ENCODE measurements at regions not wholly inside any gene's neighbourhood (a gene's known extent, or its start where the extent isn't known, plus 50 kb on each side); places are given as distances from the start of the nearest gene placed in this dataset.

DNA sequence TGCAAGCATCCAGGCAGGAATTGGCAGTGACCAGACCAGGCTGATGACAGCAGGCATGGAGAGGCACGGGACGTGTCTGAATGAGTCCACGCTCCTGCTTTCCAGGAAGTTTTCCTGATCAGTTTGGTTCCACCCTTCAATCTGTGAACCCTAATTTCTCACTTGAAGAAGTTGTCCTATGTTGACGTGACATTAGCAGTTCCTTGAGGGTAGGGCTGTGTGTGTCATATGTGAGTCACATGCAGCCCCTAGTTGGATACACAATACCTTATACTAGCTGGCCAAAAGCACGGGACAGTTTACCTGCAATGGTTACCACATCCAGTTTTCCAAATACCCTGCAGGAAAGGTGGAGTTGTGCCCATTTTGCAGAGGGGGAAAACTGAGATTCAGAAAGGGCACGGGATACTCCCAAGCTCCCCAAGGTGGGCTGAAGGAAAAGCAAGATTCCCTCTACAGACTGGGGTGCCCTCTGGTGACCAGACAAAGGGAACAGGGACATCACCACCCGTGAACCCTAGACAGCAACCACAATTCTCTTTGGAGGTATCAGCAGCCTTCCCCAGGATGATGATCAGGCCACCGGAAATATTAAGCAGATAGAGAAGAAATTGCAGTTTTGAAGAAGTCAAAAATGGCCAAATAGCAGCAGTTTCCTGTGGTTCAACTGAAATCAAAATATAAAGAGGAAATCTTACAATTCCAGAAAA, 194.5 kb downstream of the PHETA1 start:
- Histone ChIP-seq H3K4me3 (ENCODE audit: low read depth, low read length) (no peak overlapping the region), H3K27ac (ENCODE audit: low read depth, low read length) (no peak overlapping the region), H3K36me3 (ENCODE audit: insufficient read depth, low read length) (no peaks in the 10 kb centered on the region), H3K79me2 (ENCODE audit: control insufficient read depth, insufficient read depth, low read length, unreplicated experiment) (no peaks in the 10 kb centered on the region), H3K4me1 (ENCODE audit: control insufficient read depth, insufficient read depth, low read length, unreplicated experiment) (no peaks in the 10 kb centered on the region), H3K27me3 (ENCODE audit: insufficient read depth, low read length) (peaks cover 93% of the 10 kb centered on the region), H2AFZ (ENCODE audit: low read length, unreplicated experiment) (no peak overlapping the region)

DNA sequence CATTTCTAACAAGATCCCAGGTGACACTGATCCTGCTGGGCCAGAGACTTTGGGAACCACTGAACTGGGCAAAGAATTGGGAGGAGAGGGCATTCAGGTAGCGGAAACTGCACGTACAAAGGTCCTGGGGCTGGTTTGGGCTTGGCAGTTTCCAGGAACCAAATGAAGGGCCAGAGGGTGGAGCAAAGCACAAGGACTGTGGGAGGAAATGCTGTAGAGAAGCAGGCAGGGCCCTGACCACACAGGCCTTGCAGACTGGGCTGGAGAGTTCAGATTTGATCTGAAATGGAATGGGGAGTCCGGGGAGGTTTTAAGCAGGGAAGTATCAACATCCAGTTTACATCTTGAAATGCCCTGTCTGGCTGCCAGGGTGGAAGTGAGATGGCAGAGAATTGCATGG, 195.1 kb downstream of the PHETA1 start:
- Histone ChIP-seq H3K27ac (ENCODE audit: low read depth, low read length) (no peak overlapping the region), H3K36me3 (ENCODE audit: insufficient read depth, low read length) (no peaks in the 10 kb centered on the region), H3K4me3 (ENCODE audit: low read depth, low read length) (no peak overlapping the region), H3K79me2 (ENCODE audit: control insufficient read depth, insufficient read depth, low read length, unreplicated experiment) (no peaks in the 10 kb centered on the region), H3K4me1 (ENCODE audit: control insufficient read depth, insufficient read depth, low read length, unreplicated experiment) (no peaks in the 10 kb centered on the region), H3K27me3 (ENCODE audit: insufficient read depth, low read length) (peaks cover 94% of the 10 kb centered on the region), H2AFZ (ENCODE audit: low read length, unreplicated experiment) (no peak overlapping the region)

DNA sequence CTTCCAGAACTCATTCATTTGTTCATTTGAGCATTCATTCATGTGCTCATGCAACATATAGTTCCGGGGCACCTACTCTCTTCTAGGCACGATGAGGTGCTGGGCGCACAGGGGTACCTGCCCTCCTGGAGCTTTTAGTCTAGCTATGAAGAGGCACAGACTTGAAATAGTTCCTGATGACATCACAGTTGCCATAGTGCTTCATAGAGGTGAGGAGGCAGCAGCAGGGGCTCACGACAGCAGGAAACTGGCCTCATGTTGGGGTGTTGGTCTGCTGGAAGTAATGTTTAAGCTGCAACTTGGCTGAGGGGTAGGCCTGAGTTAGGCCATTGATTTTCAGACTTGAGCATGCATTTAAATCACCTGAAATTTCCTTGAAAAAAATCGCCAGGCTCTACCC, 195.5 kb downstream of the PHETA1 start:
- H3K36me3 ChIP-seq (ENCODE audit: insufficient read depth, low read length) = no peaks in the 10 kb centered on the region
- no peaks in the 10 kb centered on the region for H3K4me1 ChIP-seq (ENCODE audit: control insufficient read depth, insufficient read depth, low read length, unreplicated experiment)
- no peak overlapping the region for H3K27ac ChIP-seq (ENCODE audit: low read depth, low read length)
- H3K27me3 ChIP-seq (ENCODE audit: insufficient read depth, low read length) = peaks cover 94% of the 10 kb centered on the region
- H3K4me3 ChIP-seq (ENCODE audit: low read depth, low read length) = no peak overlapping the region
- H3K79me2 ChIP-seq (ENCODE audit: control insufficient read depth, insufficient read depth, low read length, unreplicated experiment) = no peaks in the 10 kb centered on the region
- H2AFZ ChIP-seq (ENCODE audit: low read length, unreplicated experiment) = no peak overlapping the region

DNA sequence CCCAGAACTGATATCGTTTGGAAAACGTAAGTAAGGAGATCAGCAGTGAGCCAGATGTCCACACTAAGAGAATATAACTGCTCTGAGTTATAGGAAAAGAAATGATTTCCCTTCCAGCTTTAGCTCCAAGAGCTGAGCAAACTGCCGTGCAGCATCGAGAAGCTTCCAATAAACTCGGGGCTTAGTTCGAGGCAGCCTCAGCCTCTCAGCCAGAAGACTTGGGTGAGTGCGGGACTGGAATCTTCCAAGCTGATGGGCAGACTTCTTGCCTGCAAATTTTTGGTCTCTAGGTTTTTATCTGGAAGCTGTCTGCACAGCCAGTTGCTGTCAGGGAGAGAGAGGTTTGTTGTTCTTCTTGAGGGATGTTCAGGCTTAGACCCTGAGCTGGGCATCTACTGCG, 196.1 kb downstream of the PHETA1 start:
- H3K4me1 ChIP-seq (ENCODE audit: control insufficient read depth, insufficient read depth, low read length, unreplicated experiment) = no peaks in the 10 kb centered on the region
- H3K4me3 ChIP-seq (ENCODE audit: low read depth, low read length) = no peak overlapping the region
- no peak overlapping the region for H3K27ac ChIP-seq (ENCODE audit: low read depth, low read length)
- H2AFZ ChIP-seq (ENCODE audit: low read length, unreplicated experiment) = no peak overlapping the region
- H3K36me3 ChIP-seq (ENCODE audit: insufficient read depth, low read length) = no peaks in the 10 kb centered on the region
- H3K27me3 ChIP-seq (ENCODE audit: insufficient read depth, low read length) = peaks cover 94% of the 10 kb centered on the region
- no peaks in the 10 kb centered on the region for H3K79me2 ChIP-seq (ENCODE audit: control insufficient read depth, insufficient read depth, low read length, unreplicated experiment)

DNA sequence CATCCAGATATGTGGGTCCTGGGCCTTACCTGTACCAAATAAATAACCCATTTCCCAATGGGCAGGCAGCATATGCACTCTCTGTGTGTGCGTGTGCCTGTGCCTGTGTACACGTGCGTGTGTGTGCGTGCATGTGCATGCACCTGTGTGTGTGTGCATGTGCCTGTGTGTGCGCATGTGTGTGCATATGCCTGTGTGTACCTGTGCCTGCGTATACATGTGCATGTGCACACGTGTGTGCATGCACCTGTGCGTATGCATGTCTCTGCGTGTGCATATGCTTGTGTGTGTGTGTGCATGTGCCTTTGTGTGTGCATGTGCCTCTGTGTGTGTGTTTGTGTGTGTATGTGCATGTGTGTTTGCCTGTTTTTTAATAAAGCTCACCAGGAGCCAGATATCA, 197.1 kb downstream of the PHETA1 start:
- Histone ChIP-seq H3K27ac (ENCODE audit: low read depth, low read length) (no peak overlapping the region), H3K4me1 (ENCODE audit: control insufficient read depth, insufficient read depth, low read length, unreplicated experiment) (no peaks in the 10 kb centered on the region), H3K36me3 (ENCODE audit: insufficient read depth, low read length) (no peaks in the 10 kb centered on the region), H3K4me3 (ENCODE audit: low read depth, low read length) (no peak overlapping the region), H2AFZ (ENCODE audit: low read length, unreplicated experiment) (no peak overlapping the region), H3K27me3 (ENCODE audit: insufficient read depth, low read length) (peaks cover 94% of the 10 kb centered on the region), H3K79me2 (ENCODE audit: control insufficient read depth, insufficient read depth, low read length, unreplicated experiment) (no peaks in the 10 kb centered on the region)

DNA sequence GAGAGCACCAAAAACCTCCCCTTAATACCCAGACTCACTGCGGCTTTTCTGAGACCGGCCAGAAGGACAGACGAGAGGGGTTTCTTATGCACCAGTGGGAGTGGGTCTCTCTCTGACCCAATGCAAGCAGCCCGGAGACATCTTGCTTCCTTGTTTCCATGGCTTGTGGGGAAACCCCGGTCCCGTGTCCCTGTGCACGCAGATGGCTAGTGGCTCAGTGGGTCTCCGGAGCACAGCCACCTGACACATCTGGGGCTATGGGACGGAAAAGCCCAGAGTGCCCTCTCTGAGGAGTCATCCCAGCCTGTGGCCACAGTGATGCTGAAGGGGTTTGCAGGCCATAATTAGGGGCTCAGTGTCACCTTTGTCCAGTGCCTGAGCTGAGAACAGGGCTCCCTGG, 197.6 kb downstream of the PHETA1 start:
- Histone ChIP-seq H3K27me3 (ENCODE audit: insufficient read depth, low read length) (peaks cover 94% of the 10 kb centered on the region), H2AFZ (ENCODE audit: low read length, unreplicated experiment) (no peak overlapping the region), H3K79me2 (ENCODE audit: control insufficient read depth, insufficient read depth, low read length, unreplicated experiment) (no peaks in the 10 kb centered on the region), H3K36me3 (ENCODE audit: insufficient read depth, low read length) (no peaks in the 10 kb centered on the region), H3K4me3 (ENCODE audit: low read depth, low read length) (no peak overlapping the region), H3K4me1 (ENCODE audit: control insufficient read depth, insufficient read depth, low read length, unreplicated experiment) (no peaks in the 10 kb centered on the region), H3K27ac (ENCODE audit: low read depth, low read length) (no peak overlapping the region)

DNA sequence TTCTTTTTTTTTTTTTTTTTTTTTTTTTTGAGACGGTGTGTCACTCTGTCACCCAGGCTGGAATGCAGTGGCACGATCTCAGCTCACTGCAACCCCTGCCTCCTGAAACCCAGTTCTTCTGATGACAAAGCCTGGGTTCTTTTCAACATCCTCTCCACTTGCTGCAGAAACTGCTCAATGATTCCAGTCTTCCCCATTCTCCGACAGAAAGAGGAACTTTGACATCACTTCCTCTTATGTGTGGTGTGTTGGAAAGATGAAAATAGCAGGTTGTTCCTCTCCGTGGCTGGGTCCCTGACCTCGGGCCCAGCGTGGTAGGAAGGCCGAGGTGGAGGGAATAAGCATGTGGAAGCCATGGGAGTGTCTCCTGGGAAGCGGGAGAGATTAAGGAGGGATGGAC, 198.4 kb downstream of the PHETA1 start:
- Histone ChIP-seq H3K27me3 (ENCODE audit: insufficient read depth, low read length) (peaks cover 94% of the 10 kb centered on the region), H3K27ac (ENCODE audit: low read depth, low read length) (no peak overlapping the region)

DNA sequence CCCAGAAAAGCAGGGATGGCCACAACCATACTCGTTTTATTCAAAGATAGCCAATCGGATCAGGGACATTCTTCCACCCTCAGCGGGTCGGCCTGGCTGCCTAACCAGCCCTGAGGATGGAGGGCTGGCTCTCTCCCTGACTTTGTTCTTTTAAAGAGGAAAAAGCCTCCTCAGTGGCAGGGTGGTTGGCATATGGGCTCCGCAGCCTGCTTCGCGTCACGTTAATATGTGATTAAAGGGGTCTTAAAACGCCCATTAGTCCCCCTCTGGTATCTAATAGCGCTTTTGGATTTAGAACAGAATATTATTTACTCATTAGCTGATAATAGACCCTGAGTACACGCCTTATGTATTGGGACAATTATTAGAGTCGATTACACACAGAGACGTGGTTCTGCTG, 199.4 kb downstream of the PHETA1 start:
- Histone ChIP-seq H3K79me2 (ENCODE audit: control insufficient read depth, insufficient read depth, low read length, unreplicated experiment) (no peaks in the 10 kb centered on the region), H3K36me3 (ENCODE audit: insufficient read depth, low read length) (no peaks in the 10 kb centered on the region), H3K27me3 (ENCODE audit: insufficient read depth, low read length) (peaks cover 94% of the 10 kb centered on the region), H2AFZ (ENCODE audit: low read length, unreplicated experiment) (no peak overlapping the region), H3K4me3 (ENCODE audit: low read depth, low read length) (no peak overlapping the region), H3K4me1 (ENCODE audit: control insufficient read depth, insufficient read depth, low read length, unreplicated experiment) (no peaks in the 10 kb centered on the region), H3K27ac (ENCODE audit: low read depth, low read length) (no peak overlapping the region)

More for the DNA sequence above, 198.4 kb downstream of the PHETA1 start:
- Histone ChIP-seq H3K36me3 (ENCODE audit: insufficient read depth, low read length) (no peaks in the 10 kb centered on the region), H3K4me3 (ENCODE audit: low read depth, low read length) (no peak overlapping the region), H3K4me1 (ENCODE audit: control insufficient read depth, insufficient read depth, low read length, unreplicated experiment) (no peaks in the 10 kb centered on the region), H2AFZ (ENCODE audit: low read length, unreplicated experiment) (no peak overlapping the region), H3K79me2 (ENCODE audit: control insufficient read depth, insufficient read depth, low read length, unreplicated experiment) (no peaks in the 10 kb centered on the region)

DNA sequence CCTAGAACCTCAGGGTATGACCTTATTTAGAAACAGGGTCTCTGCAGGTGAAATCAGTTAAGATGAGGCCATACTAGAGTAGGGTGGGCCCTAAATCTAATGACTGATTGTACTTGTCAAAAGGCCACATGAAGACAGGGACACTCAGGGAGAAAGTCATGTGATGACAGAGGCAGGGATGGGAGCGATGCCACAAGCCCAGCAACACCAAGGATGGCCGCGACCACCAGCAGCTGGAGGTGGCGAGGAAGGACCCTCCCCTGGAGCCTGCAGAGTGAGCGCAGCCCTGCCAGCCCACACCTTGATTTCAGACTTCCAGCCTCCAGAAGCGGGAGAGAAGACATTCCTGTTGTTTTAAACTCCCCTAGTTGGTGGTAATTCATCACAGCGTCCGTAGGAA, 199.9 kb downstream of the PHETA1 start:
- Histone ChIP-seq H3K36me3 (ENCODE audit: insufficient read depth, low read length) (no peaks in the 10 kb centered on the region), H3K4me3 (ENCODE audit: low read depth, low read length) (no peak overlapping the region), H3K79me2 (ENCODE audit: control insufficient read depth, insufficient read depth, low read length, unreplicated experiment) (no peaks in the 10 kb centered on the region), H3K4me1 (ENCODE audit: control insufficient read depth, insufficient read depth, low read length, unreplicated experiment) (no peaks in the 10 kb centered on the region), H3K27ac (ENCODE audit: low read depth, low read length) (no peak overlapping the region), H2AFZ (ENCODE audit: low read length, unreplicated experiment) (no peak overlapping the region), H3K27me3 (ENCODE audit: insufficient read depth, low read length) (peaks cover 91% of the 10 kb centered on the region)

DNA sequence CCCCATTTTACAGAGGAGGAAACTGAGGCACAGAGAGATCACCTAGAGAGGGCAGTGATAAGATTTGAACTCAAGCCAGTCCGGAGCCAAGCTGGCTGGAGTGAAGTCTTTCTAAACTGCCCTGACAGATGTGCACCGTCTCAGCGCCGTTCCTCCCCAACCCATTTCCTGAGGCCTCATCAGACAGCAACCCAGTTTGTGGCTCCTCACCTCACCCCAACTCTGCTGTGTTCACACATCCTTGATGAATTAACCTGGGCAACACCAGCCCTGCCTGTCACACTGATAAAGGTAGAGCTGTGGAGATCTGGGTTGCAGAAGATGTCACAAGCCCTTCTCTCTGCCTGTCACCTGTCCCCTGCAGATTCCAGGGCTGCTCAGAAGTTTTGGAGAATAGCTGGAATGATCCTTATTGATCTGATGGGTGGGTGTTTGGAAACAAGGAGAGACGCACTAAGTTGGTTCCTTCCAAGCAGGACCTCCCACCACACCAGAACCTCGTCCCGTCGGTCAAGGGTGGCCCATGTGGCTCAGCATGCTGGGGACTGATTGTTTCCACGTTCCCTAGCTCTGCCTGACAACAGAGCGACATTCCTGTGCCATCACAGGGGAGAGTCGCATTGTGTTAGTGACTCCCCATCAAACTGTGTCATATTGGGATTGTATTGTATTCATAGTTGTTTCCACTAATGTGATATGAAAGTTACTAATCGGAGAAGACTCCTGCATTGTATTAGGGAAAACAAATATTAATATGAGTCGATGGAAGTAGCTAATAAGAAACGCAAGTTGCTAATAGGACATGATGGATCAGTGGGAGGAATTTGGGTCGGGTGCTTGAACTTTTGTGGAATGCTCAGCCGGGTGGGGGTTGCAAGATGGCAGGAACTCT, 200.6 kb downstream of the PHETA1 start:
- Histone ChIP-seq H3K4me3 (ENCODE audit: low read depth, low read length) (no peak overlapping the region), H3K4me1 (ENCODE audit: control insufficient read depth, insufficient read depth, low read length, unreplicated experiment) (no peaks in the 10 kb centered on the region), H3K27ac (ENCODE audit: low read depth, low read length) (no peak overlapping the region), H2AFZ (ENCODE audit: low read length, unreplicated experiment) (no peak overlapping the region), H3K79me2 (ENCODE audit: control insufficient read depth, insufficient read depth, low read length, unreplicated experiment) (no peaks in the 10 kb centered on the region), H3K36me3 (ENCODE audit: insufficient read depth, low read length) (no peaks in the 10 kb centered on the region), H3K27me3 (ENCODE audit: insufficient read depth, low read length) (peaks cover 91% of the 10 kb centered on the region)

All from ACC112 (cell line).